GM21529 (cell line): ENCODE measurements at regions not wholly inside any gene's neighbourhood (a gene's known extent, or its start where the extent isn't known, plus 50 kb on each side); places are given as distances from the start of the nearest gene placed in this dataset.

Source experiments
- ATAC-seq: cut with Tn5 transposase; IDR thresholded peaks from one replicate; pipeline ENCODE4 v1.9.1; 2021; ENCODE audit not compliant: unreplicated experiment

DNA sequence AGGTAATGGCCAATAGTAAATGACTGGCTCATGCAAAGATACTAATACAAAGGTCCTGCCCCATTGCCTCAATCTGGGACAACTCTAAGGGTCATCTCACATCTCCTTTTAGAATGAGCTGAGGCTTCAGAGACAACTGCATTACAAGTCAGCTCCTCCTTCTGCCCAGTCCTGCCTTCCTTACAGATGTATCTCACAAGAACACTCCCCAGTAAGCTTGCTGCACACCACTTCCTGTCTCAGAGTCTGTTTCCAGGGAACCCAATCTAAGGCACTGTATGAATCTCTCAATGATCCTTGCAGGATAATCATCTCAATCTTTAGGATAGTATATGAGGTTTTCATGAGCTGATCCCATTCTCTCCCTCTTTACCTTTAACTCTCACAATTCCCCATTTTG lies 57.8 kb upstream of the ZDHHC17 start:
- no peak for ATAC-seq

DNA sequence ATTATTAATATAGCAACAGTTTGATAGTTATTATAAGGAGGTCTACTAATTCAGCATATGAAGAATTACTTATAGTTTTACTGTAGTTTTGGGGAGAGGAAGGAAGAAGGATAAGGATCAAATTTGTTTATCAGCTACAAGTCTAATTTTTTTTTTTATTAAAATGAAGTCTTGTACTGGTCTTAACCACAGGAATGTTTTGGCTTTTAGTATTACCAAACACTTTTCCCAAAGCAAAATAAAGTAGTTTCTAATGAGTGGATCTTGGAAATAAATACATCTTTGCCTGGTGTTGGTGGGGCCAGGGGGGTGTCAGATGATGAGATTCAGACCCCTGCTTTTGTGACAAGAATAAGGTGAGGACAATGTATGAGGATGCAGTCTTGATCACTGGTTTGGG lies 57.2 kb upstream of the ZDHHC17 start:
- ATAC-seq = no peak

DNA sequence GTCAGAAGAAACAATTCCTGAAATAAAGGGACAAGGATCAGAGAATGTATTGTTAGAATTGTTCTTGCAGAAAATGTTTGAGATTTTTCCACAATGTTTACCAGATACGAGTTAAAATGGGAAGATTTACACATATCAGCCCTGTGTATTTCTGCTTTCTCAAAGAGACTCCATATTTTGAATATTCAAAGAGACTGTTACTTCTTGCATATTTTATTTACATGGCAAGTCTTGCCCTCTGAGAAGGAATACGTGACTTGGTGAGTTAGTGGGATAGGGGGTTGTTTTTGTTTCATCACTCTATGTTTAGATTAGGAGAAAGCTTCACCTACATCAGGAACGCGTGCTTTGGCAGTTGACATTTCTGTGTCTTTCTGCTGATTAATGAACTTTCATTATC lies 56.1 kb upstream of the ZDHHC17 start:
- no peak for ATAC-seq

DNA sequence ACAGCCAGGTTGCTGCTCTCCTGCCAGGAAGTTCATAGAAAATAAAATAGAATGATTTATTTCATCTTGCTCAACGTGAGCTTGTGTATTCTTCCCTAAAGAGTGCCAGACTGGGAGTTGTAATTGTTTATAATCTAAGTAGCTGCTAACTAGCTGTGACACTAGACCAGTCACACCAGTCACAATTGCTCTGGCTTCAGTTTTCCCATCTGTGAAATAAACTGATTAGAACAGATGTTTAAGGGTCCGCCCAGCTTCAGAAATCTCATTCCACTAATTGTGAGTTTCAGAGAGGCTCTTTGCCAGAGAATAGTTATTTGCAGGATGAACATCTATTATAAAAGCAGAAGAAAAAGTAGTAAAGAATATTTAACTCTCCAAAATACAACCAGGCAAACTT lies 55.6 kb upstream of the ZDHHC17 start:
- no peak for ATAC-seq

DNA sequence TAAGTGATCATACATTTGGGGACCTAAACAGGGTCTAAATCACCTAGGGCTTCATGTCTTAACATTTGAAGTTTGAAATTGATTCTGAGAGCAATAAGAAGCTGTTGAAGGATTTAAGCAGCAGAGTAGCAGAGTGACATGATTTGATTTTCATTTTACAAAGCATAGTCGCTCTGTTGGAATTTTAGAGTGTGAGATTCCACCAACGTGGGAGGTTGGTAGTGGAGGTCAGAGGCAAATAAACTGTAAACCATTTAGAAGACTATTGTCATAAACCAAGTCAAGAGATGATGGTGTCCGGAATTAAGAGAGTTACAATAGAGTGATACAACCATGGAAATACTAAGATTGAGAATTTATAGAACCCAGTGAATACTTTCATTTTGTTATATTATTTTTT lies 52.7 kb upstream of the ZDHHC17 start:
- no peak for ATAC-seq

DNA sequence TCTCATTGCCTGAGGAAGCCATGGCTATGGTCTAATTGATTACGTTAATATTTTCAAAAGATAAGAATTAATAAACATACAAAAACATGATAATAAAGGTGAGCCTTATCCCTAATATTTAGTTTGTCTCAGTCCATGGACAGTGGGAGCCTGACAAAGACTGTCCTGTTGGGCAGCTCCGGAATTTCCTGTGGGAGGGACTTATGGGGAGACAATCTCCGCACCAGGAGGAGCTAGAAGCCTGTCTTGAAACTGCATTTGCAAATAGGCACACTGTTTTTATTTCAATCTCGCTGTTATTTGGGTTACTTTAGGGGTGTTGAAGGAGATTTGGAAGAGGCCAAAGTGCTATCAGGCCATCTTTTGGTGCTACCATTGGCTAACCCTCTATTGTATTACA lies 50.8 kb upstream of the ZDHHC17 start:
- no peak for ATAC-seq

DNA sequence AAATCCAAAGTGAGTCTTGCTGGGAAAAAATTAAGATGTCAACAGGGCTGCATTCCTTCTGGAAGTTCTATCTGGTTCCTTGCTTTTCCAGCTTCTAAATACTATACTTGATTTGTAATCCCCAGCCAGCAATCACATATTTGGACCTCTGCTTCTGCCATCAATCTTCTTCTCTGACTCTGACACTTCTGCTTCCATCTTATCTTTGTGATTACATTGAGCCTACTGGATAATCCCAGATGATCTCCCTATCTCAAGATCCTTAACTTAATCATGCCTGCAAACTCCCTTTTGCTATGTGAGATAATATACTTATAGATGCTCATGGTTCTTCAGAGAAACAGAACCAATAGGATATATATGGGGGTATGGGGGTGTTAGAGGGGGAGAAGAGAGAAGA lies 49.9 kb upstream of the ZDHHC17 start:
- no peak for ATAC-seq
